Vagina (tissue), 2 donors: ENCODE measurements at regions not wholly inside any gene's neighbourhood (a gene's known extent, or its start where the extent isn't known, plus 50 kb on each side); places are given as distances from the start of the nearest gene placed in this dataset.

Experiments used
- DNase-seq, 2 donors: peaks; one replicate each; pipeline ENCODE4 v3.0.0-alpha.2; 2017; ENCODE audit errors: extremely low spot score in 2 of 2
- H3K27ac ChIP-seq: fragments of 200-600 bp; sonication (generic); one replicate; pipeline ENCODE4 v1.5.1; 2019
- H3K27me3 ChIP-seq: fragments of 200-600 bp; sonication (generic); one replicate; pipeline ENCODE4 v1.5.1; 2019
- H3K36me3 ChIP-seq, 2 donors: fragments of 200-600 bp; sonication (generic); one replicate each; pipeline ENCODE4 v1.5.1; 2017 to 2019
- H3K4me1 ChIP-seq: fragments of 200-600 bp; sonication (generic); one replicate; pipeline ENCODE4 v1.5.1; 2019
- H3K4me3 ChIP-seq, 2 donors: fragments of 200-600 bp; sonication (generic); 1 replicate in 1 of 2; 2 replicates in 1 of 2; pipeline ENCODE4 v1.5.1; 2016 to 2019
- H3K9me3 ChIP-seq: fragments of 200-600 bp; sonication (generic); one replicate; pipeline ENCODE4 v1.5.1; 2019
- POLR2A ChIP-seq, 2 donors: fragments of 450-650 bp; IDR thresholded peaks; one replicate each; pipeline ENCODE4 v1.6.1; 2017; ENCODE audit warnings: antibody characterized with exemption in 2 of 2, mild to moderate bottlenecking in 2 of 2, moderate library complexity in 2 of 2
- POLR2AphosphoS5 ChIP-seq, 2 donors: sonication (generic); formaldehyde crosslinking; IDR thresholded peaks; one replicate each; pipeline ENCODE4 v1.9.0; 2017; ENCODE audit warnings: antibody characterized with exemption in 2 of 2, mild to moderate bottlenecking in 2 of 2, low read depth in 1 of 2; ENCODE audit not compliant: insufficient read depth in 1 of 2
- intact Hi-C: fragments of 100-400 bp; cut with DNase I; formaldehyde crosslinking; loops from one replicate; pipeline ENCODE4 v1.15.1; 2023
- TF ChIP-seq, protein P1 (sequence below), 3 experiments: fragments of 450-650 bp in 2 of 3; fragments of 200-600 bp in 1 of 3; sonication (generic) in 1 of 3; IDR thresholded peaks; one replicate each; pipeline ENCODE4 v1.5.1; 2017 to 2019; ENCODE audit warnings: antibody characterized with exemption in 3 of 3, mild to moderate bottlenecking in 2 of 3, moderate library complexity in 2 of 3

DNA sequence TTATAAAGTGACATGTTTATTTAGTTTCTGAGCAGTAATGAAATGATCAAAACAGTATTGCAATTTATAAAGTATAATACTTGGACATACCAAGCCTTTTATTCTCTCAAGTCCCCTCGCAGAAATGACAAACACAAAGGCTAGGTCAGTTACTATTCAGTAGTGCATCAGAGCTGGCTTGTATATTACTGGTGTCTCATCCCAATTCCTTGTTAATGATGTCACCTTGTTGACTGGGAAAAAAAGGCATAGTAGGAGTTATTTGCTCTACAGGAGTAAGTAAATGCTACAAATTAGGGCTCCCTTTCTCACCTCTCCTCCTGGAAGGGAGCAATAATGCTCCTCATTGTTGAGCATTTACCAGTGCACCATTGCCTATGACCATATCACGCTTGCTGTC lies 317.6 kb downstream of the CHL1 start:
- H3K27me3 ChIP-seq = no peaks in the 10 kb centered on the region
- no peaks in the 10 kb centered on the region for H3K4me1 ChIP-seq
- intact Hi-C loops = no loop called here
- no peak for DNase-seq
- no peak overlapping the region for H3K4me3 ChIP-seq
- no peaks in the 10 kb centered on the region for H3K36me3 ChIP-seq
- H3K27ac ChIP-seq = no peak overlapping the region
- H3K9me3 ChIP-seq = no peaks in the 10 kb centered on the region
- TF ChIP-seq, protein P1, sequence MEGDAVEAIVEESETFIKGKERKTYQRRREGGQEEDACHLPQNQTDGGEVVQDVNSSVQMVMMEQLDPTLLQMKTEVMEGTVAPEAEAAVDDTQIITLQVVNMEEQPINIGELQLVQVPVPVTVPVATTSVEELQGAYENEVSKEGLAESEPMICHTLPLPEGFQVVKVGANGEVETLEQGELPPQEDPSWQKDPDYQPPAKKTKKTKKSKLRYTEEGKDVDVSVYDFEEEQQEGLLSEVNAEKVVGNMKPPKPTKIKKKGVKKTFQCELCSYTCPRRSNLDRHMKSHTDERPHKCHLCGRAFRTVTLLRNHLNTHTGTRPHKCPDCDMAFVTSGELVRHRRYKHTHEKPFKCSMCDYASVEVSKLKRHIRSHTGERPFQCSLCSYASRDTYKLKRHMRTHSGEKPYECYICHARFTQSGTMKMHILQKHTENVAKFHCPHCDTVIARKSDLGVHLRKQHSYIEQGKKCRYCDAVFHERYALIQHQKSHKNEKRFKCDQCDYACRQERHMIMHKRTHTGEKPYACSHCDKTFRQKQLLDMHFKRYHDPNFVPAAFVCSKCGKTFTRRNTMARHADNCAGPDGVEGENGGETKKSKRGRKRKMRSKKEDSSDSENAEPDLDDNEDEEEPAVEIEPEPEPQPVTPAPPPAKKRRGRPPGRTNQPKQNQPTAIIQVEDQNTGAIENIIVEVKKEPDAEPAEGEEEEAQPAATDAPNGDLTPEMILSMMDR (IDR thresholded peaks at IDR 0.05) = no peak
- TF ChIP-seq POLR2AphosphoS5 (IDR thresholded peaks at IDR 0.05; ENCODE audit: insufficient read depth in 1 of 2, low read depth in 1 of 2) (no peak), POLR2A (IDR thresholded peaks at IDR 0.05) (no peak)

DNA sequence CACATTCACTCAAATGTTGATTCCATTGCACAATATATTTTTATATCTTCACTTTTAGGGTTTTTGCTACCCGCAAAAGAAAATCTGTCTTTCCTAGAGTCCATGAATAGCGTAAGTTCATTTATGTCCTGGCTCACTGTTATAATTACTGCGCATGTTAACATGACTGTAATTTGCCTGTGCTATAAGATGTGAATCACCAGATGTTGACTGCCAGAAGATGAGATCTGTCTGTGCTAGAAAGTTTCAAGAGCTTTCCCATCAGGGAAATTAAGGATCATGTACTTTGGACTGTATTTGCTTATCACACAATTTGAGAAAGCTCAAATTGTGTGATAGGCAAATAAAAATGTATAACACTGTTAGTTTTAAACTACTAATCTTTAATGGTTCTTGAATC lies 322.5 kb downstream of the CHL1 start:
- Histone ChIP-seq H3K4me1 (no peaks in the 10 kb centered on the region), H3K9me3 (no peaks in the 10 kb centered on the region), H3K27ac (no peak overlapping the region), H3K36me3 (no peaks in the 10 kb centered on the region), H3K27me3 (no peaks in the 10 kb centered on the region), H3K4me3 (no peak overlapping the region)
- intact Hi-C loops = no loop called here
- TF ChIP-seq POLR2A (IDR thresholded peaks at IDR 0.05) (no peak), POLR2AphosphoS5 (IDR thresholded peaks at IDR 0.05; ENCODE audit: insufficient read depth in 1 of 2, low read depth in 1 of 2) (no peak)
- TF ChIP-seq, protein P1 (IDR thresholded peaks at IDR 0.05) = no peak
- DNase-seq = no peak

DNA sequence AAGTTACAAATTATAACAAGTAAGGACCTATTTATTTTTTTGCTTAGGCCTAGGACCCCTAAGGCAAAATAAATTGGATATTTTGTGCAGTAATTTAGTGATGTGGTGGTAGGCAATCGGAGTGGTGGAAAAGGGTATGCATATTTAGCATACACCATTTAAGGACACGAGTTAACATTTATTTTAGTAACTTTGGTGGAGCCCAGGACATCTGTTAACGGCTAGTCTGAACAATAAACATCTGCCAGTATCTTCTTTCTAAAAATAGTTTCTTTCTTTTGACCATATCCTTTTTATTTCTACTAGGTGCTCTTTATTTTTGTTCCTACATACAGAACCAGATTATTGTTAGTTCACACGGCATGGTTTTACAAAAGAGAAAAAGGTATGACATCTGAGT lies 326.3 kb downstream of the CHL1 start:
- Histone ChIP-seq H3K36me3 (no peaks in the 10 kb centered on the region), H3K27ac (no peak overlapping the region), H3K27me3 (no peaks in the 10 kb centered on the region), H3K4me1 (no peaks in the 10 kb centered on the region), H3K9me3 (no peaks in the 10 kb centered on the region), H3K4me3 (no peak overlapping the region)
- intact Hi-C loops = no loop called here
- TF ChIP-seq POLR2A (IDR thresholded peaks at IDR 0.05) (no peak), POLR2AphosphoS5 (IDR thresholded peaks at IDR 0.05; ENCODE audit: insufficient read depth in 1 of 2, low read depth in 1 of 2) (no peak)
- TF ChIP-seq, protein P1 (IDR thresholded peaks at IDR 0.05) = no peak
- DNase-seq = no peak

DNA sequence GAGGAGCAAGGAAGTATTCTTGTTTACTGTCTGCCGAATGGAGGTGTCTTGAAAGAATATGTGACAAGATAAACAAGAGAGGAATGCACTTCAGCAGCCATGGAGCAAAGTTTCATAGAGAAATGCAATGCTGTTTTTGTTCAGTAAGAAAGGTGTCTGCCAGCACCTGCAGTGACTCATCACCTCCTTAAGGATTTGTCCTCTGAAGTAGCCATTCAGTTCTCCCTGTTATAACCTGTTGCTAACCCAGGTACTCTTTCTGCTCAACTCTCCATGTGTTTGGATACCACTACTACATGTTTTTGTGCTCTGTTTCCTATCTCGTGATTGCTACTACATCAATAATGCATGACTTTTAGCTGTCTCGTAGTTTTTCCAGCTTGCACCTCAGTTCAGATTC lies 328.9 kb downstream of the CHL1 start:
- no peaks in the 10 kb centered on the region for H3K36me3 ChIP-seq
- intact Hi-C loops = no loop called here
- H3K4me3 ChIP-seq = no peak overlapping the region
- H3K9me3 ChIP-seq = no peaks in the 10 kb centered on the region
- no peak for DNase-seq
- TF ChIP-seq POLR2A (IDR thresholded peaks at IDR 0.05) (no peak), POLR2AphosphoS5 (IDR thresholded peaks at IDR 0.05; ENCODE audit: insufficient read depth in 1 of 2, low read depth in 1 of 2) (no peak)
- TF ChIP-seq, protein P1 (IDR thresholded peaks at IDR 0.05) = no peak
- H3K27ac ChIP-seq = no peak overlapping the region
- H3K4me1 ChIP-seq = no peaks in the 10 kb centered on the region
- no peaks in the 10 kb centered on the region for H3K27me3 ChIP-seq

DNA sequence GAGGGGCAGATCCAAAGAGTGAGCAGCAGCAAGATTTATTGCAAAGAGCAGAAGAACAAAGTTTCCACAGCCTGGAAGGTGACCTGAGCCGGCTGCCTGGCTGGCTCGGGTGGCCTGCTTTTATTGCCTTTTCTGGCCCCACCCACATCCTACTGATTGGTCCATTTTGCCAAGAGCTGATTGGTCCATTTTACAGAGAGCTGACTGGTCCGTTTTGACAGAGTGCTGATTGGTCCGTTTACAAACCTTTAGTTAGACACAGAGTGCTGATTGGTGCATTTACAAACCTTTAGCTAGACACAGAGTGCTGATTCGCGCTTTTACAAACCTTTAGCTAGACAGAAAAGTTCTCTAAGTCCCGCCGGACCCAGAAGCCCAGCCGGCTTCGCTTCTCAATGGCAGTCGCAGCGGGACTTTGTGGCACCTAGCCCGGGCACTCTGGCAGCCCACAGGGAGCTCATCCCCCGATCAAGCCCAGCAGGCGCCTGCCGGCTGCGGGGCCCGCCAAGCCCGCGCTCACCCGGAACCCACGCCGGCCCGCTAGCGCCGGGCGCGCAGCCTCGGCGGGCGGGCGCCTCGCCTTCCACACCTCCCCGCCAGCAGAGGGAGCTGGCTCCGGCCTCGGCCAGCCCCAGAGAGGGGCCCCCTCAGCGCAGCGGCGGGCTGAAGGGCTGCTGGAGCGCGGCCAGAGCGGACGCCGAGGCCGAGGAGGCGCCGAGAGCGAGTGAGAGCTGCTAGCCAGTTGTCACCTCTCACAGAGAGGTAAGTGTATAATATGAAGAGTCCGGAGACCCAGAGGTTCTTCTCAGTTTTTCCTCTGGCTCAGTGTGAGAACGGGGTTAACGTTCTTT lies 339.2 kb downstream of the CHL1 start:
- Histone ChIP-seq H3K27me3 (no peaks in the 10 kb centered on the region), H3K4me3 (peak overlapping the region; percentile 30 to 35), H3K4me1 (no peaks in the 10 kb centered on the region), H3K9me3 (no peaks in the 10 kb centered on the region), H3K36me3 (no peaks in the 10 kb centered on the region), H3K27ac (no peak overlapping the region)
- DNase-seq = no peak
- intact Hi-C loops = no loop called here
- TF ChIP-seq, protein P1 (IDR thresholded peaks at IDR 0.05) = no peak
- TF ChIP-seq POLR2AphosphoS5 (IDR thresholded peaks at IDR 0.05; ENCODE audit: insufficient read depth in 1 of 2, low read depth in 1 of 2) (no peak), POLR2A (IDR thresholded peaks at IDR 0.05) (no peak)
